AML-193 (cell line): ENCODE measurements at regions not wholly inside any gene's neighbourhood (a gene's known extent, or its start where the extent isn't known, plus 50 kb on each side); places are given as distances from the start of the nearest gene placed in this dataset.

ENCODE experiments used
- DNase-seq, 2 experiments: peaks; one replicate each; lab custom pipeline; 2025; lab: John Stamatoyannopoulos, UW

DNA sequence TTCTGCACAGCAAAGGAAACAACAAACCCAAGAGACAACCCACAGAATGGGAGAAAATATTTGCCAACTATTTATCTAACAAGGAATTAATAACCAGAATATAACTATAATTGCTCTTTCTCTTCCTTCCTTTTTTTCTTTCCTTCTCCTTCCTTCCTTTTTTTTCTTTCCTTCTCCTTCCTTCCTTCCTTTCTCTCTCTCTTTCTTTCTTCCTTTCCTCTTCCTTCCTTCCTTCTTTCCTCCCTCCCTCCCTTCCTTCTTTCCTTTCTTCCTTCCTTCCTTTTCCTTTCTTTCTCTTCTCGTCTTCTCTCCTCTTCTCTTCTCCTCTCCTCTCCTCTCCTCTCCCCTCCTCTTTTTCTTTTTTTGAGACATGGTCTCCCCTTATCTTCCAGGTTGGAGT, 345.4 kb upstream of the ARRDC4 start:
- no peak for DNase-seq

DNA sequence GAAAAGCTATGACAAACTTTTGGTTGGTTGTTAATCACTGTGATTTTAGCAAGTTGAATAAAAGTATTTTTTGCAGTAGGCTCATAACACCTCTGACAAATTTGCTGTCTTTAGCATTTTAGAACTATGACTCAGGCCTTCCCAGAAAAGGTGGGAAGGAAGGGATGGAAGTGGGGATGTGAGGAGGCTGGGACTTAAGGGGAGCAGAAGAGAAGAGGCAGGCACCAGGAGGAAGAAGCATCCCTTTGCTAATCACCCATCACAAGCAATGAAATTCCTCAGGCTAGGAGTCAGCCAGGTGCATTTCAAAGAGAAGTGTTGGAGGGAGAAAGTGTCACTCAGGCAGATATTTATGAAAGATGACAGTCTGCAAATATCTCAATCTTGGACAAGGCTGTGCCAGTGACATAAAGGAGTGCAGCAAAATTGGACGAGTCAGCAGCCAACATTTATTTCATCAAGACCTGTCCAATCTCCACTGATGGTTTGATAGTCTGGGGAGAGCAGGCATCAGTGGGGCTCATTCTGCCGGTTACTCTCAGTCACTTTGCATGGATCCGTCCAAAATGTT, 337.3 kb upstream of the ARRDC4 start:
- DNase-seq, result no peak

GRCh38 chr15:97627634-97628033, 332.9 kb upstream of the ARRDC4 start:
- DNase-seq, result no peak

GRCh38 chr15:97645758-97646157, 314.7 kb upstream of the ARRDC4 start:
- DNase-seq, result no peak

DNA sequence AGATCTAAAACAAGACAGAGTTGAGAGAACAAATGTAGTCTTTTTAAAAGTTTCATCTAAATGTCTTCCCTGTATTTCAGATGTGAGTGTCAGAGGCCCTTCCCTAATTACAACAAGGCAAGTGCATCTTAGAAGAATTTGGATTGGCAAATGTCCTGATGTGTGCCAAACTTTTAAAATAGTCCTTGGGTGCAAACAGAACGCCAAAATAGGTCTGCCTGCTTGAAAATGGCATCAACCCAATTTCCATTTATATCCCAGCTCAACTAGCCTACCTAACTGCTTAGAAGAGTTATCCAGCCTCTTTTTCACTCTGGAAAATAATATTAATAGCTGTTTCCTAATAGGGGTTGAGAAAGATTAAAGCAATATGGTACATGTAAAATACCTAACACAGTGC, 311.8 kb upstream of the ARRDC4 start:
- no peak for DNase-seq

DNA sequence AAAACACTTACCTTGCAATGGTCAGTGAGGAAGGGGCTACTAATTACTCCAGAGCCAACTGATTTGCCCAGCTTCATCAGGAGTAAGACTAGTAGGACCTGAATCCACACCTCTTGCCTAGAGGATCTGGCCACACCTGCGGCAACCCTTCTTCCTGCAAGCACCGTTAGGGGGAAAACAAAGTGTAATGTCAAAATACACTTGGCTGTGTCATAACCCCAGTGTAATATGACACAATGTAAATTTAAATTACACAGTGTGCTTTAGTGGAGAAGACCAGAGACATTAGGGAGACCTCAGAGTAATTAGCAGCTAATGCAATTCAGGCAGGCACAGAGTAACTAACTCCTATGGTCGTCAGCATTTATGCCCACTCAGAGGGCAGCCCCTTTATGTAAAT, 308.5 kb upstream of the ARRDC4 start:
- no peak for DNase-seq

- no peak for DNase-seq
Observed at GRCh38 chr15:97652700-97653167, 307.8 kb upstream of the ARRDC4 start.

DNA sequence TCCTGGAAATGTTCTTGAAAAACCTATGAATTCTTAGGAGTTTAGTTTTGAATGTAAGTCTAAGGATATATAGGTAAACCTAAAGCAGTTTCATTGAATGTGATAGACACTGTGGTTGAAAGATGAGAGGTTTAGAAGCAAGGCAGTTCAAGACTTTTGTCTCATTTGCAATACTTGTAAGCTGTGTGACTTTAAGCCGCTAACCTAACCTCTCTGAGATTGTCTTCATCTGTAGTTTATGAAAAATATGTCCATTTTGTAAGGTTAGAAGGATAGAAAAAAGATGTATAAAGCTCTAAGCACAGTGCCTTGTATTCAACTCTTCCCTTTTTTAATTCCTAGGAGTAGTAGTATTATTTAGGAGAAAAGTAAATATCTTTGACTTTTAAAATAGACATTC, 306.6 kb upstream of the ARRDC4 start:
- DNase-seq, result no peak

- DNase-seq, result no peak
Observed at GRCh38 chr15:97654481-97655076, 305.9 kb upstream of the ARRDC4 start.

GRCh38 chr15:97661796-97662195, 298.7 kb upstream of the ARRDC4 start:
- DNase-seq, result no peak

GRCh38 chr15:97672586-97672985, 287.9 kb upstream of the ARRDC4 start:
- DNase-seq, result no peak

DNA sequence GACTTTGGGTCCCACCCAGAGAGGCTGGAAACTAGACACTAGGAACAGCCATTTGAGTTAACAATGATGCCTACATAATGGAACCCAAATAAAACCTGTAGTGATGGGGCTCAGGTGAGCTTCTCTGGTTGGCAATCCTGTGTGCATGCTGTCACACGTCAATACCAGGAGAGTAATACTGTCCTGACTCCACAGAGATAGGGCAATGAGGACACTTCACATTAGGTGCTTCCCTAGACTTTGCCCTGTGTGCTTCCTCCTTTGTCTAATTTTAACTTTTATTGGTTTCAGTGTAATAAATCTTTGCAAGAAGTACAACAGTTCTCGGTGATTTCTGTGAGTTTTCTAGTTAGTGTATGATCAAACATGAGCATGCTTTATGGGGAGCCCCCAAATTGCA, 281.8 kb upstream of the ARRDC4 start:
- DNase-seq, result no peak

DNA sequence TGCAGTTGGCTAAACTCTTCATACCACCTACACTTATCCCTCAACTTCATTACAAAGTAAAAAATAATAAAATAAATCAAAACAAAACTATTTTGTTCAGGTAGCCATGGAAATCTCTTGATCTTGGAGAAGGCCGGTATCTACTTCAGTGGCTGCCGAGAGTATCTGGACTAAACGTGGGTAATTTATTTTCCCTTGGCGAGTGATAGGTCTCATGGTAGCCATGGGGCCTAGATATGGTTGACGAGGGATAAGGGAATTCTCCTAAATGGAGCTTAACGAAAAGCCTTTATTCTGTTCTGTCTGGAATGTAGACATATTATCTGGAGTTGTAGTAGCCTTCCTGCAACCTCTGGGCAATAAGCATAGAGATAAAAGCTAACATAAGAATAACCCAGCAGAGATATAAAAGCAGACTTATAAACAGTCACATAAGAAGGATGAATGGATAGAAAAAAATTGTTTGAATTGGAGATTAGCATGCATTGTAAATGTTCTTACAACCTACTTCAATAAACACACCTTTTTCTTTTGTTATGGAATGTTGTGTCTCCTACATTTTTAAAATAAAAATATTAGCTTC, 281.3 kb upstream of the ARRDC4 start:
- DNase-seq, result no peak

DNA sequence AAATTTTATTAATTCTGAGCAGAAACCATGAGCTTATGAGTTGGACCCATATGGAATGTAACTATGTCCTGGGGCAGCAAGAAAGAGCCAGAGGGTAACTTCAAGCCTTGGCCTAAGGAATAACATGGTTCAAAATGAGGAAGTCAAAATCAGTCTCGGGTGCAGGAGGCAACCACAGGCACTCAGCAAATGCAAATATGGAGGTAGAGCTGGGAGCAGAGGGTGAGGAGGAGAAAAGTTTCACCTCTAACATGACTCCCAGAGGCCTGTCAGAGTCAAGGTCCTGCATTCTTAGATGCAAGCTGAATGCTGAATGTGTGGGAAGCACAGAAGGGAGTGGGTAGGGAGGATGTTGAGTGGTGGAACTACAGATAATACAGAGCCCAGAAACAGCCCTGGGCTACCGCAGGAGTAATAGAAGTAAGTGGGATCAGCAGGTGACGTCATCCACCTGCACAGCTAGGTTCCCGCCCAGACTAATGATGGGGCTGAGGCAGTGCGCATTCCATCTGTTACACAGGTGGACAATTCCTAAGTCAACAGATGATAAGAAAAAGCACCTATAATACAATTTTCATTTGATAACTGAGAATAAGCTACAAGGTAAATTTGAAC, 279.8 kb upstream of the ARRDC4 start:
- DNase-seq, result no peak

- no peak for DNase-seq
Observed at GRCh38 chr15:97683831-97684230, 276.7 kb upstream of the ARRDC4 start.

GRCh38 chr15:97684249-97684648, 276.3 kb upstream of the ARRDC4 start:
- DNase-seq, result no peak

DNA sequence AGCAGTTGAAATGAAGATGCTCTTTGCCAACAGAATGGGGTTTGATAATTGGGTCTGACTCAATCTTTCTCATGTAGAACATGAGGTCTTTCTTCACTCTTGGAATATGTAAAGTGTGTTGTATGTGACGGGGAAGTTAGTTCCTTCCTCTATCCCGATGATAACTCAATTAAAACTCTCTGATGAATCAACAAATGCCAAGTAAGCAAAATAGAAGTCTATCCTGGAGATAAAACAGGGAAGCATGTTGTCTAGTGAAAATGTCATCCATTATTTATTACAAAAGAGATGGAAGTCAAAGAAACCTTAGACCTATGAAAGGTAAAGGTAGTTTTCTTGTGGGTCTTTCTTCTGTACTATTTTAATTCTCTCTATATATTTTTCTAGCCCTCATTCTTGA, 274.2 kb upstream of the ARRDC4 start:
- DNase-seq, result no peak

- DNase-seq, result no peak
Observed at GRCh38 chr15:97687654-97688053, 272.8 kb upstream of the ARRDC4 start.

DNA sequence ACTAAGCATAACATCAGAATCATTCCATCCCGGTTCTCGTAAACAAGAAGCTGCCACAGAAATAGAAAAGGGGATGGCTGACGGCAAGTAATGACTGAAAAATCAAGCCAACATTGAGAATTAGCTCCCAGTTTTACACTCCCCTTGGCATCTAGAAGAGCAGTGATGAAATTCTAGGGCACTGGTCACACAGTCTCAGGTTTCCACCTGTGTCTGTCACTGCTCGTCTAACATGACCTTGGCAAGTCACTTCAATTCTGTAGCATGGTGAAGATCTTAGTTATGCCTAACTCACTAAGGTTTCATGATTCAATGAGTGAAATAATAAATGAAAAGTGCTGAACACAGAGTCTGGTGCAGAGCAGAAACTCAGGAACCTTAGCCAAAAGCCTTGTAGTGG, 272.3 kb upstream of the ARRDC4 start:
- DNase-seq, result no peak

DNA sequence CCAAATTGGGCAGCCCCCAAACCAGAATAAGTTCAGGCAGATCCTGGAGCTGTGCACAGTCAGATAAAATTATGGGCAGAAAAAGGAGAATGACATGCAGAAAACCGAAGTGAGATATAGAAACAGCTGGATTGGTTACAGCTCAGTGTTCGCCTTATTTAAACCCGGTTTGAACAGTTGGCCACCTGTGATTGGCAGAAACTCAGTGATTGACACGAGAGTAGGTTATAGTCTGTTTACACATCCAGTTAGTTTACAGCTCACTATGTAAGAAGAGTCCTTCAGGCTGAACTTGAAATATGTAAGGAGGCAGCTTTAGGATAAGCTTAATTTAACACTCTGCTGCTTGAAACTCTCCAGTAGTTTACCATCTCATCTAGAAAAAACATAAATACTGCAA, 271.6 kb upstream of the ARRDC4 start:
- no peak for DNase-seq

DNA sequence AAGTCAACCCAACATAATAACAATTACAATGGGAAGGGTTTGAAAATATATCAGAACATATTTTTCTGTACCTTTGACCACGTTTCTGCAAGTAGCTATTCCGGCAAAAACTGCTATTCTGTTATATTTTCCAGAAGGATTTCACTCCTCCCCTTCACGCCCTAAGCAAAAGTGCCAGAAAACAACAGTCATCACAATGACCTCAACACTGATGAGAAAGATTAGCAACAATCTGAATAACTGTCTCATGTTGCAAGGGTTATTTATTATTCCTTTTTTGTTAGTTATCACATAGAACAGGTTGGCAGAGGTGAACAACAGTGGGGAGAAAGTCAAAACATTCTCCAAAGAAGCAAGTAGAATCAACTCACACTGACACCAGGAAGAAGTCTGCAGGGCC, 269.4 kb upstream of the ARRDC4 start:
- no peak for DNase-seq

GRCh38 chr15:97691799-97692198, 268.7 kb upstream of the ARRDC4 start:
- no peak for DNase-seq

DNA sequence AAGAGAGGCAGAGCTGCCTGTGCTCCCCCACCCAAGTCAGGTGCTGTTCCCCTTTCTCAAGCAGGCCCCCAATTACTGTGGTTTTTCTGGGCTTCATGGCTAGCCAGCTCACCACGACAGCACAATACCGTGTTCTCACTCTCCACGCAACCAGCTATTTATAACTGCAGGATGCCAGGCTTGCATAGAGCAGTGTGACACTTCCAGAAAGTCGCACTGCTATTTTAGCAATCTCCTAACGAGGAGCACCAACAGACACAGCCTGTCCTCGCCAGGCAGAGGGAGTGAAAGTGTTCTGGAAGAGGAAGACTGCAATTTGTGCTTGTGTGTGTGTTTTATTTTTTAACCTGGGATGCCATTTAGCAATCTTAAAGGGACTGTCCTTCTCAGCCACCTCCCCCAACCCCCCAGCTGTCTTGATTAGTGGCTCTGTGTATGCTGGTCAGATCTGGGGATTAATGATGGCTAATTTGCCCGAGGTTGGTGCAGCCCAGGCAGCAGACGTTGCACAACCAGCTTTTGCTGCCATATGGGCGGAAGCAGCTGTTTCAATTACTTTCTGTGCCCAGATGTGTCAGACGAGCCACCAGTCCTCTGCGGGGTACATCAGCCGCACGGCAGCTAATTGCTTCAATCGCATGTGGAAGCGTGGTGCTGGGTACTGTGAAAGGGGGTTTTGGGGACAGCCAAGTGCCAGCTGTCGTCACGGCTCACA, 268.0 kb upstream of the ARRDC4 start:
- DNase-seq, result no peak
